ENCODE measurements at regions not wholly inside any gene's neighbourhood (a gene's known extent, or its start where the extent isn't known, plus 50 kb on each side); places are given as distances from the start of the nearest gene placed in this dataset.
A peak's percentile ranks its signal among the peaks of the same experiment; 100 is the strongest.

- peak; percentile 33 for DNase-seq (ENCODE audit: low read depth)
- H3K36me3 ChIP-seq (ENCODE audit: control insufficient read depth, insufficient read depth, low read length, severe bottlenecking), result no peaks in the 10 kb centered on the region
- H3K4me1 ChIP-seq (ENCODE audit: control insufficient read depth, insufficient read depth, low read length), result peaks cover 4% of the 10 kb centered on the region
- H3K27me3 ChIP-seq (replicated peaks; ENCODE audit: control insufficient read depth, insufficient read depth, low read length), result no peaks in the 10 kb centered on the region
- no peak overlapping the region for H3K9ac ChIP-seq (ENCODE audit: low read length)
- H3K9me3 ChIP-seq (ENCODE audit: control insufficient read depth, low read length), result no peaks in the 10 kb centered on the region
- H3K4me3 ChIP-seq (ENCODE audit: low read length), result no peak overlapping the region
Measured at GRCh38 chr4:138925495-138925894, 90.1 kb upstream of the NOCT start.

GRCh38 chr4:138919094-138919936 lies 96.3 kb upstream of the NOCT start:
- no peaks in the 10 kb centered on the region for H3K36me3 ChIP-seq (ENCODE audit: control insufficient read depth, insufficient read depth, low read length, severe bottlenecking)
- DNase-seq (ENCODE audit: low read depth), result no peak
- H3K4me1 ChIP-seq (ENCODE audit: control insufficient read depth, insufficient read depth, low read length), result no peaks in the 10 kb centered on the region
- no peaks in the 10 kb centered on the region for H3K9me3 ChIP-seq (ENCODE audit: control insufficient read depth, low read length)
- no peaks in the 10 kb centered on the region for H3K27me3 ChIP-seq (replicated peaks; ENCODE audit: control insufficient read depth, insufficient read depth, low read length)
- H3K4me3 ChIP-seq (ENCODE audit: low read length), result peak overlapping the region; percentile 64
- peak overlapping the region; percentile 25 for H3K9ac ChIP-seq (ENCODE audit: low read length)

- H3K9me3 ChIP-seq (ENCODE audit: control insufficient read depth, low read length), result no peaks in the 10 kb centered on the region
- no peak for DNase-seq (ENCODE audit: low read depth)
- no peaks in the 10 kb centered on the region for H3K36me3 ChIP-seq (ENCODE audit: control insufficient read depth, insufficient read depth, low read length, severe bottlenecking)
- H3K4me1 ChIP-seq (ENCODE audit: control insufficient read depth, insufficient read depth, low read length), result no peaks in the 10 kb centered on the region
- peak overlapping the region; percentile 25 for H3K9ac ChIP-seq (ENCODE audit: low read length)
- H3K27me3 ChIP-seq (replicated peaks; ENCODE audit: control insufficient read depth, insufficient read depth, low read length), result no peaks in the 10 kb centered on the region
- H3K4me3 ChIP-seq (ENCODE audit: low read length), result peak overlapping the region; percentile 64
Measured at GRCh38 chr4:138918169-138918869, 97.3 kb upstream of the NOCT start.

- no peak overlapping the region for H3K9ac ChIP-seq (ENCODE audit: low read length)
- no peak overlapping the region for H3K4me3 ChIP-seq (ENCODE audit: low read length)
- H3K27me3 ChIP-seq (replicated peaks; ENCODE audit: control insufficient read depth, insufficient read depth, low read length), result peaks cover 5% of the 10 kb centered on the region
- no peaks in the 10 kb centered on the region for H3K9me3 ChIP-seq (ENCODE audit: control insufficient read depth, low read length)
- H3K4me1 ChIP-seq (ENCODE audit: control insufficient read depth, insufficient read depth, low read length), result no peaks in the 10 kb centered on the region
- no peaks in the 10 kb centered on the region for H3K36me3 ChIP-seq (ENCODE audit: control insufficient read depth, insufficient read depth, low read length, severe bottlenecking)
- no peak for DNase-seq (ENCODE audit: low read depth)
Measured at GRCh38 chr4:138916763-138917162, 98.8 kb upstream of the NOCT start.

- Histone ChIP-seq H3K4me1 (ENCODE audit: control insufficient read depth, insufficient read depth, low read length) (peaks cover 5% of the 10 kb centered on the region), H3K9ac (ENCODE audit: low read length) (no peak overlapping the region), H3K4me3 (ENCODE audit: low read length) (no peak overlapping the region), H3K9me3 (ENCODE audit: control insufficient read depth, low read length) (no peaks in the 10 kb centered on the region), H3K36me3 (ENCODE audit: control insufficient read depth, insufficient read depth, low read length, severe bottlenecking) (no peaks in the 10 kb centered on the region), H3K27me3 (replicated peaks; ENCODE audit: control insufficient read depth, insufficient read depth, low read length) (peaks cover 5% of the 10 kb centered on the region)
- no peak for DNase-seq (ENCODE audit: low read depth)
Measured at GRCh38 chr4:138915756-138916155, 99.8 kb upstream of the NOCT start.

GRCh38 chr4:138912704-138913340 lies 102.8 kb upstream of the NOCT start:
- no peaks in the 10 kb centered on the region for H3K36me3 ChIP-seq (ENCODE audit: control insufficient read depth, insufficient read depth, low read length, severe bottlenecking)
- peaks cover 5% of the 10 kb centered on the region for H3K27me3 ChIP-seq (replicated peaks; ENCODE audit: control insufficient read depth, insufficient read depth, low read length)
- H3K9ac ChIP-seq (ENCODE audit: low read length), result no peak overlapping the region
- H3K4me3 ChIP-seq (ENCODE audit: low read length), result no peak overlapping the region
- peaks cover 7% of the 10 kb centered on the region for H3K4me1 ChIP-seq (ENCODE audit: control insufficient read depth, insufficient read depth, low read length)
- no peaks in the 10 kb centered on the region for H3K9me3 ChIP-seq (ENCODE audit: control insufficient read depth, low read length)
- DNase-seq (ENCODE audit: low read depth), result no peak

- Histone ChIP-seq H3K27me3 (replicated peaks; ENCODE audit: control insufficient read depth, insufficient read depth, low read length) (peaks cover 5% of the 10 kb centered on the region), H3K9me3 (ENCODE audit: control insufficient read depth, low read length) (no peaks in the 10 kb centered on the region), H3K36me3 (ENCODE audit: control insufficient read depth, insufficient read depth, low read length, severe bottlenecking) (no peaks in the 10 kb centered on the region), H3K4me3 (ENCODE audit: low read length) (no peak overlapping the region), H3K9ac (ENCODE audit: low read length) (no peak overlapping the region), H3K4me1 (ENCODE audit: control insufficient read depth, insufficient read depth, low read length) (peaks cover 7% of the 10 kb centered on the region)
- DNase-seq (ENCODE audit: low read depth), result no peak
Measured at GRCh38 chr4:138911909-138912703, 103.5 kb upstream of the NOCT start.

GRCh38 chr4:138910914-138911336 lies 104.7 kb upstream of the NOCT start:
- Histone ChIP-seq H3K36me3 (ENCODE audit: control insufficient read depth, insufficient read depth, low read length, severe bottlenecking) (no peaks in the 10 kb centered on the region), H3K27me3 (replicated peaks; ENCODE audit: control insufficient read depth, insufficient read depth, low read length) (peaks cover 5% of the 10 kb centered on the region), H3K9ac (ENCODE audit: low read length) (no peak overlapping the region), H3K4me1 (ENCODE audit: control insufficient read depth, insufficient read depth, low read length) (peaks cover 7% of the 10 kb centered on the region), H3K9me3 (ENCODE audit: control insufficient read depth, low read length) (no peaks in the 10 kb centered on the region), H3K4me3 (ENCODE audit: low read length) (no peak overlapping the region)
- no peak for DNase-seq (ENCODE audit: low read depth)

- Histone ChIP-seq H3K4me3 (ENCODE audit: low read length) (no peak overlapping the region), H3K27me3 (replicated peaks; ENCODE audit: control insufficient read depth, insufficient read depth, low read length) (peaks cover 5% of the 10 kb centered on the region)
Measured at GRCh38 chr4:138910195-138910913, 105.2 kb upstream of the NOCT start.

GRCh38 chr4:138909587-138909986 lies 106.0 kb upstream of the NOCT start:
- DNase-seq (ENCODE audit: low read depth), result no peak
- no peaks in the 10 kb centered on the region for H3K36me3 ChIP-seq (ENCODE audit: control insufficient read depth, insufficient read depth, low read length, severe bottlenecking)
- no peak overlapping the region for H3K4me3 ChIP-seq (ENCODE audit: low read length)
- H3K4me1 ChIP-seq (ENCODE audit: control insufficient read depth, insufficient read depth, low read length), result peaks cover 7% of the 10 kb centered on the region
- H3K27me3 ChIP-seq (replicated peaks; ENCODE audit: control insufficient read depth, insufficient read depth, low read length), result peaks cover 5% of the 10 kb centered on the region
- H3K9me3 ChIP-seq (ENCODE audit: control insufficient read depth, low read length), result no peaks in the 10 kb centered on the region
- H3K9ac ChIP-seq (ENCODE audit: low read length), result no peak overlapping the region

More at GRCh38 chr4:138910195-138910913, 105.2 kb upstream of the NOCT start:
- Histone ChIP-seq H3K4me1 (ENCODE audit: control insufficient read depth, insufficient read depth, low read length) (peaks cover 7% of the 10 kb centered on the region), H3K9ac (ENCODE audit: low read length) (no peak overlapping the region), H3K9me3 (ENCODE audit: control insufficient read depth, low read length) (no peaks in the 10 kb centered on the region), H3K36me3 (ENCODE audit: control insufficient read depth, insufficient read depth, low read length, severe bottlenecking) (no peaks in the 10 kb centered on the region)
- no peak for DNase-seq (ENCODE audit: low read depth)
